GM19397 (cell line): ENCODE measurements at regions not wholly inside any gene's neighbourhood (a gene's known extent, or its start where the extent isn't known, plus 50 kb on each side); places are given as distances from the start of the nearest gene placed in this dataset.
"Not testable (repeated sequence)": the region's sequence is repeated elsewhere in the genome, so short reads cannot be mapped to it uniquely, and the experiment has no call there.

Source experiments
- ATAC-seq: cut with Tn5 transposase; IDR thresholded peaks from one replicate; pipeline ENCODE4 v1.9.1; 2021; ENCODE audit warnings: mild to moderate bottlenecking, moderate library complexity; ENCODE audit not compliant: unreplicated experiment

- no peak for ATAC-seq
These were observed 53.8 kb upstream of the C2CD4B start for GRCh38 chr15:62218841-62219240.

- ATAC-seq: no peak
These were observed 54.7 kb upstream of the C2CD4B start for GRCh38 chr15:62219799-62220198.

GRCh38 chr15:62223020-62223419 lies 57.9 kb upstream of the C2CD4B start:
- no peak for ATAC-seq

- no peak for ATAC-seq
These were observed 63.5 kb upstream of the C2CD4B start for GRCh38 chr15:62228604-62229003.

GRCh38 chr15:62231856-62232255 lies 66.8 kb upstream of the C2CD4B start:
- ATAC-seq: no peak

- ATAC-seq: no peak
These were observed 75.3 kb upstream of the C2CD4B start for GRCh38 chr15:62240121-62241096.

- ATAC-seq: no peak
These were observed 76.2 kb upstream of the C2CD4B start for GRCh38 chr15:62241135-62241770.

- ATAC-seq: no peak
These were observed 77.9 kb upstream of the C2CD4B start for GRCh38 chr15:62242999-62243398.

- ATAC-seq: no peak
These were observed 79.7 kb upstream of the C2CD4B start for GRCh38 chr15:62244762-62245161.

GRCh38 chr15:62248277-62248984 lies 83.3 kb upstream of the C2CD4B start:
- ATAC-seq: no peak

- ATAC-seq: no peak
These were observed 84.4 kb upstream of the C2CD4B start for GRCh38 chr15:62249501-62249900.

- no peak for ATAC-seq
These were observed 85.1 kb upstream of the C2CD4B start for GRCh38 chr15:62250186-62250585.

GRCh38 chr15:62250978-62251377 lies 85.9 kb upstream of the C2CD4B start:
- ATAC-seq: no peak

- no peak for ATAC-seq
These were observed 88.2 kb upstream of the C2CD4B start for GRCh38 chr15:62253294-62253693.

GRCh38 chr15:62254137-62254934 lies 89.3 kb upstream of the C2CD4B start:
- ATAC-seq: no peak

- ATAC-seq: not testable (repeated sequence)
These were observed 91.3 kb upstream of the C2CD4B start for GRCh38 chr15:62256430-62256829.

- no peak for ATAC-seq
These were observed 93.0 kb upstream of the C2CD4B start for GRCh38 chr15:62257996-62258521.

GRCh38 chr15:62262305-62262941 lies 97.3 kb upstream of the C2CD4B start:
- no peak for ATAC-seq

GRCh38 chr15:62264196-62264595 lies 99.1 kb upstream of the C2CD4B start:
- ATAC-seq: no peak

- no peak for ATAC-seq
These were observed 104.4 kb upstream of the C2CD4B start for GRCh38 chr15:62269504-62269903.
